ENCODE measurements at regions not wholly inside any gene's neighbourhood (a gene's known extent, or its start where the extent isn't known, plus 50 kb on each side); places are given as distances from the start of the nearest gene placed in this dataset.

- DNase-seq, result peak in 1 of 2 donors; percentile 7
Observed at GRCh38 chr3:127135241-127136023, 57.5 kb upstream of the PRR23E start.

GRCh38 chr3:127136024-127136600, 56.8 kb upstream of the PRR23E start:
- no peak for DNase-seq

GRCh38 chr3:127136706-127137105, 56.2 kb upstream of the PRR23E start:
- no peak for DNase-seq

- DNase-seq, result no peak
Observed at GRCh38 chr3:127137113-127137512, 55.8 kb upstream of the PRR23E start.

GRCh38 chr3:127137757-127138536, 55.0 kb upstream of the PRR23E start:
- DNase-seq, result no peak

GRCh38 chr3:127139601-127140500, 53.1 kb upstream of the PRR23E start:
- no peak for DNase-seq

- DNase-seq, result no peak
Observed at GRCh38 chr3:127140501-127141460, 52.1 kb upstream of the PRR23E start.

GRCh38 chr3:127141921-127142730, 50.8 kb upstream of the PRR23E start:
- peak; percentile 25 to 26 for DNase-seq
